ENCODE measurements at regions not wholly inside any gene's neighbourhood (a gene's known extent, or its start where the extent isn't known, plus 50 kb on each side); places are given as distances from the start of the nearest gene placed in this dataset.

DNA sequence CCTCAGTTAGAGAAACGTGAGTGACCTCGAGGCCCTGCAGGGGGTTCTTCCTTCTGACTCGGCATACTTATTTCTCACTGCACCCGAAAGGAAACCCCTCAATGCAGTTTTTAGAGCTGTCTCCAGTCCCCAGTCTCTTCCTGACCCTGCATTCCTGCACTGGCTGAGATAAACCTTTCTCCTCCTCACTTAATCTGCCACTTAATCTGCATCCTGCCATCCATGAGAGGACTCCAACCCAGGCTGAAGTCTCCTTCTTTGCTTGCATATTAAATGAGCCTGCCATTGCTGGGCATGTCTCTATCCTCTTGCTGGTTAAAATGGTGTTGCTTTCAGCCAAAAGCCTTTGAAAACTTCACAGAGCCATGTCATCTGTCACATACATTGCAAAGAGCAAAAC lies 125.6 kb upstream of the GATA6 start:
- Mint-ChIP-seq H3K4me3 (no peak overlapping the region), H3K27me3 (peaks cover 7% of the 10 kb centered on the region), H3K27ac (no peak overlapping the region), H3K4me1 (no peaks in the 10 kb centered on the region), H3K36me3 (ENCODE audit: low read depth) (no peaks in the 10 kb centered on the region), H3K9me3 (no peaks in the 10 kb centered on the region)
- no peak for ATAC-seq
- no peak for DNase-seq

DNA sequence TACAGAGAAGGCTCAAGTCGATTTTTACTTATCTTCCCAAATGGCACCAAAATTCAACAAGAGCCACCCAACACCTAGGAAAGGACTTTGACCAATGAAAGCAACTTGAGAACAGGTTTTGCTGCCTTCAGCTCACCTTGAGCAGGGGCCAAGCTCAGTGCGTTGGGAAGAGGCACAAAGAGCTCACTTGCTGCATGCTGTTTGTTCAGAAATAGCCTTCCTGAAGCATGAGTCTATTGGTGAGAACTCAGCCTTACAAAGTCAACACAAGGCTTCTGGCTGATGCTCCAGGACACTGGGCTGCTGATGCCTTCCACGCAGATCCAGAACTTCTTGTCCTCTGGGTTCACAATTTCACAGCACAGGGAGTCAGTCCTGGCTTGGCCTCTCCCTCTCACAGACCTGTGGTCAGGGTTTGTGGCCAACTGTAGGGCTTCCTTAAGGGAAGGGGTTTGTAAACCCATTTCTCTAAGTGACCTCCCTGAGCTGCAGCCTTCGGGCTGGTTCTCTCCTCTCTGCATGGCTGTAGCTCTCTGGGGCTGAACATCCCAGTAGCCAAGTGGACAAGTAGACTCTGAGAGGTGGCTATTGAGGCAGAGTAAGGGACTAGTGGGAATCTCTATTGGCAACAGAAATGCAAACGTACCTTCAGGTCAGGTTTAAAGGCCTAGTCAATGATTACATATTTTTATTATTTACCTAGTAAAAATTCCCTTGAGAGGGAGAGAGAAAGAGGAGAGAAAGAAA lies 124.7 kb upstream of the GATA6 start:
- Mint-ChIP-seq H3K36me3 (ENCODE audit: low read depth) (no peaks in the 10 kb centered on the region), H3K27me3 (peaks cover 6% of the 10 kb centered on the region), H3K27ac (no peak overlapping the region), H3K9me3 (no peaks in the 10 kb centered on the region), H3K4me3 (no peak overlapping the region), H3K4me1 (no peaks in the 10 kb centered on the region)
- ATAC-seq (no peak), DNase-seq (no peak)

DNA sequence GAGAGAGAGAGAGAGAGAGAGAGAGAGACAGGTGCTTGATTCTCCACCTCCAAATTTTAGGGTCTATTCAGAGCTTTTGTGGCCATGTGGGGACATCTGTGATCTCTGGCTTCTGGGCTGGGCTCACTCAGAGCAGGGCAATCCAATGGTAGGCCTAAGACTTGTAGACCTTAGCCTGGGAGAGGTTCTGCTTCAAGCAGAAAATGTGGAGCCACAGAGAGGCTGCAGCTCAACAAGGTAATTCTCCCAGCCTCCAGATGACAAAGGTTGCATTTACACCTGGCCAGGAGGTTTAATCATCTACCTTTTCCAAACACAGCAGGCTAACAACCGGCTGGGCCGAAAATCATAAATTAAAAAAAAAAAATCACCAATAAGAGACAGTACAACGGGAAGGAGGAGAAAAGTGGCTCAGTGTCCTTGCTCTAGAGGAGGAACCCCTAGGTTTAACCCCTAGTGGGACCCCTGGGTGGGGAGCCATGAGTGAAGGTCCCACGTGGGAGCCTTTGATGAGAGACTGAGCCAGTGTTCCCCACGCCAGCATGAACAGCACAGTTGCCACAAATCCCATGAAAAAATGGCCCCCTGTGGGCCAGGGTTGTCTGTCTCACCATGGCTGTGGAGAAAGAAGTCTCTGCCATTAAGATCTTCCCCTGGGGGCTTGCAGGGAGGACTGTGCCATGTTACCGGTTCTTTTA lies 124.0 kb upstream of the GATA6 start:
- Mint-ChIP-seq H3K4me1 (no peaks in the 10 kb centered on the region), H3K36me3 (ENCODE audit: low read depth) (no peaks in the 10 kb centered on the region), H3K27me3 (peaks cover 3% of the 10 kb centered on the region), H3K27ac (no peak overlapping the region), H3K4me3 (no peak overlapping the region), H3K9me3 (no peaks in the 10 kb centered on the region)
- no peak for ATAC-seq
- no peak for DNase-seq

GRCh38 chr18:22046473-22046872 lies 122.9 kb upstream of the GATA6 start:
- no peak for DNase-seq

DNA sequence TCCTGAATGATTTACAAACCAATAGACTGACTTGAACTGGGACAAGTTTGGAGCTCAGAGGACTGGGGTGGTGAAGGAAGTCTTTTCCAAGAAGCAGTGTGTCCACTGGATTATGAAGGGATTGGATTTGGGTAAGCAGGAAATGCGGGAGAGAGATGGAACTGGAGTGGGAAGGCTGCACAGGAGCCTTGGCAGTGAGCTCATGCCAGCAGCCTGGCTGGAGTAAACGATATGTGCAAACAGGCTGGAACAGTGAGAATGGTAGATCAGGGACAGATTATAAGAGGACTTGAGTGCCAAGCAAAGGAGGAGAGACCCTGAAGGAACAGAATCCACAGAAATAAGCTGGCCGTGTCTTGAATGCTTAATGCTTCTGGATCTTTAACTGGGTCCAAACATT lies 121.9 kb upstream of the GATA6 start:
- ATAC-seq (no peak), DNase-seq (no peak)
- Mint-ChIP-seq H3K4me3 (no peak overlapping the region), H3K27me3 (no peaks in the 10 kb centered on the region), H3K36me3 (ENCODE audit: low read depth) (no peaks in the 10 kb centered on the region), H3K4me1 (no peaks in the 10 kb centered on the region), H3K9me3 (no peaks in the 10 kb centered on the region), H3K27ac (no peak overlapping the region)

More at GRCh38 chr18:22046473-22046872, 122.9 kb upstream of the GATA6 start:
- Mint-ChIP-seq H3K4me3 (no peak overlapping the region), H3K4me1 (no peaks in the 10 kb centered on the region), H3K9me3 (no peaks in the 10 kb centered on the region), H3K27ac (no peak overlapping the region), H3K36me3 (ENCODE audit: low read depth) (no peaks in the 10 kb centered on the region), H3K27me3 (peaks cover 3% of the 10 kb centered on the region)
- ATAC-seq = no peak

DNA sequence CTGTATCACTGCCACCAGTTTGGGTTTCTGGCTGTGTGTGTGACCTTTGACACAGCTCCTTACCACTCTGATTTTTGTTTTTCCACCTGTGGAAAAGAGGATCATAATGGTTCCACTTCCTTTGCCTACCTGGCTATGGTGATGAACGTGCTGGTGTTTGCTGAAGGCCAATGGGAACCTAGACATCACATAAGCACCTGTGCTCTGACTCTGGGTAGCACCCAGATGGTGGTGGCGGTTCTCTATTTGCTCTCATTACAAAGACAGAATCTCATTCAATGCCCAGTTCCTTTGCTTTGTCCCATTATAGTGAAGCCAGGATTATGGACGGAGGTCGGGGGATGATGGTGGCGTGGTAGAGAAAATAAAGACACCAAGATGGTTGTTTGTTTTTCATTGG lies 121.2 kb upstream of the GATA6 start:
- H3K4me3 Mint-ChIP-seq = no peak overlapping the region
- no peaks in the 10 kb centered on the region for H3K4me1 Mint-ChIP-seq
- H3K27ac Mint-ChIP-seq = no peak overlapping the region
- ATAC-seq (no peak), DNase-seq (no peak)
- no peaks in the 10 kb centered on the region for H3K27me3 Mint-ChIP-seq
- H3K9me3 Mint-ChIP-seq = no peaks in the 10 kb centered on the region
- no peaks in the 10 kb centered on the region for H3K36me3 Mint-ChIP-seq (ENCODE audit: low read depth)

DNA sequence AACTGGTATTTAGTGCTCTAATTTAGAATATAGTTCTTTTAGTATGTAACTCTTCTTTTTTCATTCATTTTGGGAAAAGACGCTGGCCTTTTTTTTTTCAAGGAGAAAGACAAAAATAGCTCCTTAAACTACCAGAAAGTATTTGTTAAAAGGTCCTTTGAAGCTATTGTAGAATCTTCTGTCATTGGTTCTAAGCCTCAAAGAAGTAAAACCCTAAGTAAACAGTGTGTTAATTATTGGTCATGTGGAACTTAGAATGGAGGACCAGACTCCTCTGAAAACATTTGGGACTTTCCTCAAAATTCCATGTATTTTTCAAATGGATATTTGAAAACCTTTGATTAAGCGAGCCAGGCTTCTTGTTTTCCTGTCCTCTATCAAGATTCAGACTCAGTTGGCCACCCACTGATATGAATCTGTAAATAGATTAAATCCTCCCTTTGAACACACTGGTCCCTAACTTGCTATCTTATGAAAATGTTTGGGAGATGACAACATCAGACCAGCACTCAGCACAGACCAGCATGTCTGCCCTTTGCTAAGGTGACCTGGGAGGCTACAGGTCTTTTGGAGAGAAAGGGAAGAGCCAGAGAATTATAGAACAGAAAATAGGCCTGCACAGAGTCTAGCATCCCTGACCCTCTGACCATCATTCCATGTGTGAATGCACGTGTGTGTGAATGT lies 120.3 kb upstream of the GATA6 start:
- Mint-ChIP-seq H3K9me3 (no peaks in the 10 kb centered on the region), H3K4me3 (no peak overlapping the region), H3K27ac (no peak overlapping the region), H3K27me3 (no peaks in the 10 kb centered on the region), H3K36me3 (ENCODE audit: low read depth) (no peaks in the 10 kb centered on the region), H3K4me1 (no peaks in the 10 kb centered on the region)
- ATAC-seq (no peak), DNase-seq (no peak)

DNA sequence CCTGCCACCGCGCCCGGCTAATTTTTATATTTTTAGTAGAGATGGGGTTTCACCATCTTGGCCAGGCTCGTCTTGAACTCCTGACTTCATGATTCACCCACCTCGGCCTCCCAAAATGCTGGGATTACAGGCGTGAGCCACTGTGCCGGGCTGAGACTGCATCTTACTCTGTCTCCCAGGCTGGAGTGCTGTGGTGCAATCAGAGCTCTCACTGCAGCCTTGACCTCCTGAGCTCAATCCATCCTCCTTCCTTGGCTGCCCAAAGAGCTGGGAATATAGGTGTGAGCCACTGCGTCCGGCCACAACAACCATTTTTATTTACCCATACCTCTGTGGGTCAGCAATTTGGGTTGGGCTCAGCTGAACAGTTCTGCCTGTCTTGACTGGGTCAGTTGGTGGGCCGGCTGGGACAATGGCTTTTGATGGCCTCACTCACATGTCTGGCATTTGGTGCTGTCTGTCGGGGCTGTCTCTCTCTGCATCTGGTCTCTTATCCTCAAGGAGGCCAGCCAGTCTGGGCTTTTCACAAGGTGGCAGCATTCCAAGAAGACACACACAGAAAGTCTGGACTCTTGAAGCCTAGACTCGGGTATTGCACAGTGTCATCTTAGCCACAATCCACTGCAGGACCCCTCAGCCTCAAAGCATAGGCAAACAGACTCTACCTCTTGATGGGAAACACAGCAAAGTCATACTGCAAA lies 116.8 kb upstream of the GATA6 start:
- H3K9me3 Mint-ChIP-seq = no peaks in the 10 kb centered on the region
- ATAC-seq = no peak
- no peak overlapping the region for H3K27ac Mint-ChIP-seq
- no peaks in the 10 kb centered on the region for H3K4me1 Mint-ChIP-seq
- no peaks in the 10 kb centered on the region for H3K27me3 Mint-ChIP-seq
- no peaks in the 10 kb centered on the region for H3K36me3 Mint-ChIP-seq (ENCODE audit: low read depth)
- no peak overlapping the region for H3K4me3 Mint-ChIP-seq
- DNase-seq = no peak

GRCh38 chr18:22055466-22056238 lies 113.7 kb upstream of the GATA6 start:
- Mint-ChIP-seq H3K4me1 (peaks cover 2% of the 10 kb centered on the region), H3K27ac (no peak overlapping the region), H3K4me3 (no peak overlapping the region), H3K36me3 (ENCODE audit: low read depth) (no peaks in the 10 kb centered on the region), H3K9me3 (no peaks in the 10 kb centered on the region), H3K27me3 (no peaks in the 10 kb centered on the region)
- ATAC-seq = no peak
- DNase-seq = no peak

GRCh38 chr18:22056950-22057349 lies 112.4 kb upstream of the GATA6 start:
- H3K9me3 Mint-ChIP-seq = no peaks in the 10 kb centered on the region
- H3K4me3 Mint-ChIP-seq = no peak overlapping the region
- no peak overlapping the region for H3K27ac Mint-ChIP-seq

GRCh38 chr18:22057908-22058527 lies 111.4 kb upstream of the GATA6 start:
- H3K27ac Mint-ChIP-seq = no peak overlapping the region
- H3K4me3 Mint-ChIP-seq = no peak overlapping the region
- ATAC-seq = no peak
- H3K36me3 Mint-ChIP-seq (ENCODE audit: low read depth) = no peaks in the 10 kb centered on the region
- H3K9me3 Mint-ChIP-seq = no peaks in the 10 kb centered on the region
- H3K27me3 Mint-ChIP-seq = no peaks in the 10 kb centered on the region
- peaks cover 2% of the 10 kb centered on the region for H3K4me1 Mint-ChIP-seq
- no peak for DNase-seq

More at GRCh38 chr18:22056950-22057349, 112.4 kb upstream of the GATA6 start:
- peaks cover 2% of the 10 kb centered on the region for H3K4me1 Mint-ChIP-seq
- no peaks in the 10 kb centered on the region for H3K27me3 Mint-ChIP-seq
- H3K36me3 Mint-ChIP-seq (ENCODE audit: low read depth) = no peaks in the 10 kb centered on the region
- DNase-seq (no peak), ATAC-seq (no peak)

DNA sequence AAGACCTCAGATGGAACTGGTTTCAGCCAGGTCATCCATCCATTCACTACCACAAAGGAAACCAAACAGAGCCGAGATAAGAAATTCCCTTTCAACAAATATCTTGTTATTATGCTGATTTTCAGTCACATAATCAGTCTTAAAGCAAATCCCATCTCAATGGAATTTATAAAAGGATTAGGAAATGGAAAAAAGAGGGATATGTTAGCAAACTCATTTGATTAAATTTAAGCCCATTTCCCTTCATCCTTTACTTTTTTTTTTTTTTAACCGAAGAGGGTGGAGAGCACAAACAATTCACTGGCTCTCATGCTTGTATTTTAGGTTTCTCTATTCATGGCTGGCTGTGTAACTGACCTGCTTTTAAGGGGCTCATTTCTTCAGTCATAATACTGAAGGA lies 109.0 kb upstream of the GATA6 start:
- no peaks in the 10 kb centered on the region for H3K9me3 Mint-ChIP-seq
- H3K36me3 Mint-ChIP-seq (ENCODE audit: low read depth) = no peaks in the 10 kb centered on the region
- ATAC-seq (no peak), DNase-seq (no peak)
- H3K27me3 Mint-ChIP-seq = no peaks in the 10 kb centered on the region
- no peak overlapping the region for H3K4me3 Mint-ChIP-seq
- peaks cover 2% of the 10 kb centered on the region for H3K4me1 Mint-ChIP-seq
- no peak overlapping the region for H3K27ac Mint-ChIP-seq

DNA sequence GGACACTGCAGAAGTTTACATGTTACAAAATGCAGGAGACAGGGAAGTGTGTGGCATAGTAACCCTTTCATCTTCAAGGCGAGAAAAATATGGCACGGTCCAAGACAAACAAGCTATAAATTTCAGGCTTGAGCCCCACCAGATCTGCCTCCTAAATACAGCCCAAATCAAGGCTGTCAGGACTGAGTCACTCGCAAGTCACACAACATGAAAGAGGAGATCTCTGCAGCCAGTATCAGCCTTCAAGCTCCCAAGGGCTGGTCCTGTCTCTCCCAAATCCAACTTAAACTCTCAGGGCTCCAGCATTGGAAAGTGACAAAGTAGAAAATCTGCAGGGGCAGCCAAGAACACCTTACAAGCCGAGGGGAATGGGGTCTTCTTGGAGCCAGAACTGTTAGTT lies 106.3 kb upstream of the GATA6 start:
- Mint-ChIP-seq H3K4me3 (no peak overlapping the region), H3K27me3 (no peaks in the 10 kb centered on the region), H3K4me1 (peaks cover 2% of the 10 kb centered on the region), H3K9me3 (no peaks in the 10 kb centered on the region), H3K36me3 (ENCODE audit: low read depth) (no peaks in the 10 kb centered on the region), H3K27ac (no peak overlapping the region)
- ATAC-seq = no peak
- DNase-seq = no peak

GRCh38 chr18:22063672-22064071 lies 105.7 kb upstream of the GATA6 start:
- Mint-ChIP-seq H3K27ac (no peak overlapping the region), H3K9me3 (no peaks in the 10 kb centered on the region), H3K4me1 (peaks cover 2% of the 10 kb centered on the region), H3K27me3 (no peaks in the 10 kb centered on the region), H3K36me3 (ENCODE audit: low read depth) (no peaks in the 10 kb centered on the region), H3K4me3 (no peak overlapping the region)
- ATAC-seq = no peak
- no peak for DNase-seq
